ENCODE measurements at regions not wholly inside any gene's neighbourhood (a gene's known extent, or its start where the extent isn't known, plus 50 kb on each side); places are given as distances from the start of the nearest gene placed in this dataset.

DNA sequence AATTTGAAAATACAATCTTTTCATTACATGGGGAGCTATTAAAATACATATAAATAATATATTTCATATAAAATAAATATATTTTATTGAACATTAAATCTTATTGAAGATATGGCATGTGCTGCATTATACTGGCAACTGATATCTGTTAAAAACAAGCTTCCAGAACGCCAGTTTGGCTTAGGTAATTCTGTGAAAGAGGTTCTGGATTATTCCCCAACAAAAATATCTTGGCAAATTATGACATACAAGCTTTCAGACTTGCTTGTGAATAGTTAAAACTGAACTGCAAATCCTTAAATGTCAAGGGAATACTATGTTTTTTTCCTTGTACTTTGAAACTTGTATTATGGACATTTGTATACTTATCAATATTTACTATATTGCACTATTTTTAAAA lies 210.2 kb upstream of the LCORL start:
- TF ChIP-seq, protein P1, sequence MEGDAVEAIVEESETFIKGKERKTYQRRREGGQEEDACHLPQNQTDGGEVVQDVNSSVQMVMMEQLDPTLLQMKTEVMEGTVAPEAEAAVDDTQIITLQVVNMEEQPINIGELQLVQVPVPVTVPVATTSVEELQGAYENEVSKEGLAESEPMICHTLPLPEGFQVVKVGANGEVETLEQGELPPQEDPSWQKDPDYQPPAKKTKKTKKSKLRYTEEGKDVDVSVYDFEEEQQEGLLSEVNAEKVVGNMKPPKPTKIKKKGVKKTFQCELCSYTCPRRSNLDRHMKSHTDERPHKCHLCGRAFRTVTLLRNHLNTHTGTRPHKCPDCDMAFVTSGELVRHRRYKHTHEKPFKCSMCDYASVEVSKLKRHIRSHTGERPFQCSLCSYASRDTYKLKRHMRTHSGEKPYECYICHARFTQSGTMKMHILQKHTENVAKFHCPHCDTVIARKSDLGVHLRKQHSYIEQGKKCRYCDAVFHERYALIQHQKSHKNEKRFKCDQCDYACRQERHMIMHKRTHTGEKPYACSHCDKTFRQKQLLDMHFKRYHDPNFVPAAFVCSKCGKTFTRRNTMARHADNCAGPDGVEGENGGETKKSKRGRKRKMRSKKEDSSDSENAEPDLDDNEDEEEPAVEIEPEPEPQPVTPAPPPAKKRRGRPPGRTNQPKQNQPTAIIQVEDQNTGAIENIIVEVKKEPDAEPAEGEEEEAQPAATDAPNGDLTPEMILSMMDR (conservative IDR thresholded peaks at IDR 0.05; ENCODE audit: low read length), result no peak
- TF ChIP-seq EZH2phosphoT487 (IDR thresholded peaks at IDR 0.05; ENCODE audit: borderline replicate concordance), result no peak

All from Loucy (cell line).